A549 (cell line): ENCODE measurements at regions not wholly inside any gene's neighbourhood (a gene's known extent, or its start where the extent isn't known, plus 50 kb on each side); places are given as distances from the start of the nearest gene placed in this dataset.
"Not testable (repeated sequence)": the region's sequence is repeated elsewhere in the genome, so short reads cannot be mapped to it uniquely, and the experiment has no call there.

Experiments used
- ATAC-seq, 2 experiments: fragments of 200-7000 bp in 1 of 2; fragments of >200 bp in 1 of 2; cut with Nextera tagmentation in 1 of 2; cut with Tn5 transposase in 1 of 2; 3 replicates each; pipeline versions ENCODE4 v1.8.0 to v1.9.1; 2018 to 2020; ENCODE audit warnings: mild to moderate bottlenecking in 1 of 2, moderate library complexity in 1 of 2
- CTCF ChIA-PET: fragments of 300-600 bp; sonication (Branson Sonifier 250); formaldehyde crosslinking; extraction: SDS; loops from one replicate; lab custom pipeline; 2021; ENCODE audit warnings: antibody characterized with exemption, inconsistent platforms; lab: Yijun Ruan, JAX
- POLR2A ChIA-PET: fragments of 350-600 bp; formaldehyde crosslinking; extraction: SDS; loops from one replicate; lab custom pipeline; 2021; ENCODE audit warnings: antibody characterized with exemption, inconsistent platforms; lab: Yijun Ruan, JAX
- DNase-seq, 2 experiments: peaks; one replicate each; pipeline versions ENCODE4 v3.0.0 to v3.0.0-alpha.2; 2011 to 2016; ENCODE audit warnings: low read depth in 1 of 2, low spot score in 1 of 2
- FAIRE-seq: peaks from 2 replicates; lab custom pipeline; 2011; peaks lifted over from hg19 to GRCh38; lab: Jason Lieb, UNC
- H3K27ac ChIP-seq, 2 experiments: fragments of >200 bp; sonication (Bioruptor Twin); formaldehyde crosslinking; 3 replicates each; pipeline ENCODE4 v1.5.1; 2016 to 2017
- H3K4me1 ChIP-seq: fragments of >200 bp; sonication (Bioruptor Twin); formaldehyde crosslinking; 3 replicates; pipeline ENCODE4 v1.6.1; 2016
- H3K4me2 ChIP-seq: fragments of >200 bp; sonication (Bioruptor Twin); formaldehyde crosslinking; 3 replicates; pipeline ENCODE4 v1.6.1; 2016
- H3K4me3 ChIP-seq: fragments of >200 bp; sonication (Bioruptor Twin); formaldehyde crosslinking; 3 replicates; pipeline ENCODE4 v1.5.1; 2016
- H3K9me3 ChIP-seq: fragments of >200 bp; sonication (Bioruptor Twin); formaldehyde crosslinking; 3 replicates; pipeline ENCODE4 v1.6.1; 2016
- CEBPB ChIP-seq, 2 experiments: fragments of >200 bp in 1 of 2; sonication (Bioruptor Twin) in 1 of 2; formaldehyde crosslinking in 1 of 2; IDR thresholded peaks; 2 replicates each; pipeline ENCODE4 v1.6.1; 2012 to 2016
- CHD4 ChIP-seq: fragments of 200-600 bp; sonication (generic); IDR thresholded peaks from 2 replicates; pipeline ENCODE4 v1.6.1; 2016; ENCODE audit warnings: antibody characterized with exemption, mild to moderate bottlenecking, borderline replicate concordance
- ESRRA ChIP-seq: fragments of 150-350 bp; IDR thresholded peaks from 2 replicates; pipeline ENCODE4 v1.6.1; 2014; ENCODE audit warnings: mild to moderate bottlenecking, low read length, borderline replicate concordance
- FOSB ChIP-seq: fragments of 250-450 bp; sonication (Bioruptor Pico); IDR thresholded peaks from 2 replicates; pipeline ENCODE4 v1.5.0; 2020; ENCODE audit warnings: mild to moderate bottlenecking, moderate library complexity
- FOSL2 ChIP-seq, 2 experiments: fragments of 450-650 bp in 1 of 2; fragments of >200 bp in 1 of 2; sonication (Bioruptor Twin) in 1 of 2; formaldehyde crosslinking; IDR thresholded peaks; 2 replicates each; pipeline versions ENCODE4 v1.5.0 to v1.6.1; 2016 to 2020; ENCODE audit warnings: mild to moderate bottlenecking in 1 of 2, moderate library complexity in 1 of 2
- FOXS1 ChIP-seq: fragments of 250-450 bp; sonication (Bioruptor Pico); IDR thresholded peaks from 2 replicates; pipeline ENCODE4 v1.5.0; 2020; ENCODE audit warnings: mild to moderate bottlenecking, moderate library complexity
- GATA3 ChIP-seq: IDR thresholded peaks from 2 replicates; pipeline ENCODE4 v1.6.1; 2012; ENCODE audit warnings: borderline replicate concordance
- HDAC2 ChIP-seq: fragments of 200-600 bp; sonication (generic); IDR thresholded peaks from 2 replicates; pipeline ENCODE4 v1.6.1; 2016
- HOXA7 ChIP-seq: fragments of 250-450 bp; sonication (Bioruptor Pico); IDR thresholded peaks from 2 replicates; pipeline ENCODE4 v1.5.0; 2020; ENCODE audit warnings: mild to moderate bottlenecking, moderate library complexity
- HOXB13 ChIP-seq: fragments of 250-450 bp; sonication (Bioruptor Pico); IDR thresholded peaks from 2 replicates; pipeline ENCODE4 v1.5.0; 2020; ENCODE audit warnings: low read depth, mild to moderate bottlenecking, moderate library complexity
- JUN ChIP-seq, 2 experiments: fragments of >200 bp; sonication (Bioruptor Twin); formaldehyde crosslinking; IDR thresholded peaks; 2 replicates in 1 of 2; 3 replicates in 1 of 2; pipeline ENCODE4 v1.6.1; 2016 to 2017
- KDM1A ChIP-seq: fragments of 200-600 bp; sonication (generic); IDR thresholded peaks from 2 replicates; pipeline ENCODE4 v1.6.1; 2016; ENCODE audit warnings: low read depth, mild to moderate bottlenecking
- KDM5A ChIP-seq: fragments of 200-600 bp; sonication (generic); IDR thresholded peaks from 2 replicates; pipeline ENCODE4 v1.6.1; 2016; ENCODE audit warnings: antibody characterized with exemption, mild to moderate bottlenecking
- MAFK ChIP-seq: fragments of 450-650 bp; IDR thresholded peaks from 2 replicates; pipeline ENCODE4 v1.6.1; 2014; ENCODE audit not compliant: partially characterized antibody
- MYC ChIP-seq: IDR thresholded peaks from 2 replicates; pipeline ENCODE4 v1.6.1; 2012; ENCODE audit warnings: mild to moderate bottlenecking, inconsistent platforms, low read length, improper control_type of control experiment, borderline replicate concordance
- RAD21 ChIP-seq, 2 experiments: fragments of >200 bp in 1 of 2; sonication (Bioruptor Twin) in 1 of 2; formaldehyde crosslinking in 1 of 2; IDR thresholded peaks in 1 of 2; conservative IDR thresholded peaks in 1 of 2; 2 replicates in 1 of 2; 3 replicates in 1 of 2; pipeline ENCODE4 v1.6.1; 2012 to 2018; ENCODE audit warnings: inconsistent platforms in 1 of 2
- RARB ChIP-seq: fragments of 250-450 bp; sonication (Bioruptor Pico); IDR thresholded peaks from 2 replicates; pipeline ENCODE4 v1.8.0; 2021; ENCODE audit warnings: mild to moderate bottlenecking, moderate library complexity
- RNF2 ChIP-seq: fragments of 200-600 bp; sonication (generic); IDR thresholded peaks from 2 replicates; pipeline ENCODE4 v1.6.1; 2016; ENCODE audit warnings: low read depth, mild to moderate bottlenecking, antibody characterized with exemption, moderate library complexity, borderline replicate concordance
- SREBF2 ChIP-seq: fragments of 450-650 bp; IDR thresholded peaks from 2 replicates; pipeline ENCODE4 v1.6.1; 2014; ENCODE audit warnings: mild to moderate bottlenecking, moderate library complexity
- TFCP2L1 ChIP-seq: fragments of 250-450 bp; sonication (Bioruptor Pico); IDR thresholded peaks from 2 replicates; pipeline ENCODE4 v1.5.0; 2021; ENCODE audit warnings: mild to moderate bottlenecking
- ZFP36 ChIP-seq: fragments of 450-650 bp; IDR thresholded peaks from 2 replicates; pipeline ENCODE4 v1.6.1; 2014; ENCODE audit warnings: borderline replicate concordance; ENCODE audit not compliant: partially characterized antibody
- ZNF302 ChIP-seq: fragments of 250-450 bp; sonication (Bioruptor Pico); IDR thresholded peaks from 2 replicates; pipeline ENCODE4 v1.9.0; 2021; ENCODE audit warnings: inconsistent platforms, mild to moderate bottlenecking, moderate library complexity
- ZSCAN20 ChIP-seq: fragments of 250-450 bp; sonication (Bioruptor Pico); IDR thresholded peaks from 2 replicates; pipeline ENCODE4 v1.8.0; 2022; ENCODE audit warnings: mild to moderate bottlenecking, moderate library complexity
- WGBS: methylation state at CpG from one replicate; pipeline ENCODE4 v1.1.6; 2017; ENCODE audit errors: missing lambda C conversion rate; 5-methylcytosine and 5-hydroxymethylcytosine counted together
- TF ChIP-seq, protein P1 (sequence below): fragments of >200 bp; sonication (Bioruptor Twin); formaldehyde crosslinking; IDR thresholded peaks from 3 replicates; pipeline ENCODE4 v1.5.1; 2016
- TF ChIP-seq, protein P2 (sequence below): fragments of 200-600 bp; sonication (generic); IDR thresholded peaks from 2 replicates; pipeline ENCODE4 v1.6.1; 2016; ENCODE audit warnings: antibody characterized with exemption, mild to moderate bottlenecking, moderate library complexity
- TF ChIP-seq, protein P3 (sequence below): fragments of 250-450 bp; sonication (Bioruptor Pico); IDR thresholded peaks from 2 replicates; pipeline ENCODE4 v1.5.0; 2020; ENCODE audit warnings: low read depth, mild to moderate bottlenecking, moderate library complexity
- TF ChIP-seq, protein P4 (sequence below): fragments of >200 bp; sonication (Bioruptor Twin); formaldehyde crosslinking; IDR thresholded peaks from 3 replicates; pipeline ENCODE4 v1.6.1; 2016
- TF ChIP-seq, protein P5 (sequence below): fragments of >200 bp; sonication (Bioruptor Twin); formaldehyde crosslinking; IDR thresholded peaks from 2 replicates; pipeline ENCODE4 v1.6.1; 2016

DNA sequence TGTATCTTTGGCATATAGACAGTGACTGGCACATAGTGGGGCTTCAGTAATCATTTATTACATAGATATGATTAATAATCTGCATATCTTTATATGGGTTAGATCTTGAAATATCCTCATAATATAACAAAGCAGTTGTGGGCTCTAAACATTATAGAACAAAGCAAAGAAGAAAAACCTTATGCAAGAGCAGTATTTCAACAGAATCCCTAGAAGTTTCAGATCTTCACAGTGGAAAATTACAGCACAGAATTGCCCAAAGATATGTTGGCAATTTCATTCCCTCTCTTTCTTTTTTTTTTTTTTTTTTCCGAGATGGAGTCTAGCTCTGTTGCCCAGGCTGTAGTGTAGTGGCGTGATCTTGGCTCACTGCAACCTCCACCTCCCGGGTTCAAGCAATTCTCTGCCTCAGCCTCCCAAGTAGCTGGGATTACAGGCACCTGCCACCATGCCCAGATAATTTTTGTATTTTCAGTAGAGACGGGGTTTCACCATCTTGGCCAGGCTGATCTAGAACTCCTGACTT, 56.9 kb upstream of the PTPN12 start:
- H3K27ac ChIP-seq, result peak overlapping the region; percentile 85 to 93

DNA sequence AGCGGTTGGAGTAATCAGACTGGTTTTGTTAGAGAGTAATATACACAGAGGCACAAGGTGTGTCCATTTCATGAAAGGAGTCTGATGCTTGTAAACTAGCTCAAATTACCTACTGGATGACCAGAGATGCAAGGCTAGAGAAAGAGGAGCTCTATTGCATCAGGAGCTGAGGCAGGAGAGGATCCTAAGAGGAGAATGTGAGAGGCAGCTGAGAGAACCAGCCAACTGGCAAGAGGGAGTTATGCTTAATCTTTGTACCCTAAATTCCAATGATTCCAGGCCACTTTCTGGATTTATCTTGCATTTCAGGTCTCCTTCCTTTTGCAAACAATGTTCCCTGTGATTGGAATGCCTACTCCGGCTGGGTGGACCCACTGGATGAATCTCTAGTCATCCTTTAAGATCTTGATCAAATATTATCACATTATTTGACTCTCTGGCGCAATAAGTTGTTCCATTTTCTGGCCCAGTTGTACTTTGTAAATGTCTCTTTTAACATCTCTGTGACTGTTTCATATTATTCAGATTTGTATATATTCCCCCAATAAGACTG, 57.5 kb upstream of the PTPN12 start:
- Histone ChIP-seq H3K4me2 (peak overlapping the region; percentile 74), H3K4me3 (no peak overlapping the region; the same call in 2 of the 3 replicates), H3K27ac (peak overlapping the region; percentile 85 to 93), H3K9me3 (no peaks in the 10 kb centered on the region), H3K4me1 (peaks cover 66% of the 10 kb centered on the region)
- ChIA-PET POLR2A (interaction anchor here (0.9 to 2.3 kb wide), 5 partner anchors 24 to 64 kb away, joined by 3 to 22 read pairs (median 8); partner anchors contain the start of genes GSAP and PTPN12), CTCF (interaction anchor here (0.8 to 1.2 kb wide), 5 partner anchors 17 to 172 kb away, joined by 3 to 5 read pairs (median 3); no protein-coding TSS in a partner anchor)
- FAIRE-seq, result peak; percentile 94
- WGBS, result 14% methylated on average over 3 of the region's 3 CpGs
- DNase-seq, result peak; percentile 33 to 93
- peak; percentile 93 to 98 for ATAC-seq
- no peak for TF ChIP-seq MAFK
- no peak for TF ChIP-seq ESRRA
- no peak for TF ChIP-seq FOSB (CRISPR knock-in tag)
- no peak for TF ChIP-seq ZSCAN20 (CRISPR knock-in tag)
- no peak for TF ChIP-seq ZNF302 (CRISPR knock-in tag)
- TF ChIP-seq SREBF2, result no peak
- TF ChIP-seq CEBPB (IDR thresholded peaks at IDR 0.05), result peak; percentile 23 to 75; a peak in 3 of 4 replicates
- TF ChIP-seq HDAC2, result no peak
- TF ChIP-seq, protein P1, sequence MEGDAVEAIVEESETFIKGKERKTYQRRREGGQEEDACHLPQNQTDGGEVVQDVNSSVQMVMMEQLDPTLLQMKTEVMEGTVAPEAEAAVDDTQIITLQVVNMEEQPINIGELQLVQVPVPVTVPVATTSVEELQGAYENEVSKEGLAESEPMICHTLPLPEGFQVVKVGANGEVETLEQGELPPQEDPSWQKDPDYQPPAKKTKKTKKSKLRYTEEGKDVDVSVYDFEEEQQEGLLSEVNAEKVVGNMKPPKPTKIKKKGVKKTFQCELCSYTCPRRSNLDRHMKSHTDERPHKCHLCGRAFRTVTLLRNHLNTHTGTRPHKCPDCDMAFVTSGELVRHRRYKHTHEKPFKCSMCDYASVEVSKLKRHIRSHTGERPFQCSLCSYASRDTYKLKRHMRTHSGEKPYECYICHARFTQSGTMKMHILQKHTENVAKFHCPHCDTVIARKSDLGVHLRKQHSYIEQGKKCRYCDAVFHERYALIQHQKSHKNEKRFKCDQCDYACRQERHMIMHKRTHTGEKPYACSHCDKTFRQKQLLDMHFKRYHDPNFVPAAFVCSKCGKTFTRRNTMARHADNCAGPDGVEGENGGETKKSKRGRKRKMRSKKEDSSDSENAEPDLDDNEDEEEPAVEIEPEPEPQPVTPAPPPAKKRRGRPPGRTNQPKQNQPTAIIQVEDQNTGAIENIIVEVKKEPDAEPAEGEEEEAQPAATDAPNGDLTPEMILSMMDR, result no peak
- TF ChIP-seq FOXS1 (CRISPR knock-in tag), result no peak
- peak; percentile 65 for TF ChIP-seq GATA3
- no peak for TF ChIP-seq RARB
- TF ChIP-seq KDM1A, result no peak
- TF ChIP-seq HOXB13 (CRISPR knock-in tag), result no peak
- TF ChIP-seq, protein P2, sequence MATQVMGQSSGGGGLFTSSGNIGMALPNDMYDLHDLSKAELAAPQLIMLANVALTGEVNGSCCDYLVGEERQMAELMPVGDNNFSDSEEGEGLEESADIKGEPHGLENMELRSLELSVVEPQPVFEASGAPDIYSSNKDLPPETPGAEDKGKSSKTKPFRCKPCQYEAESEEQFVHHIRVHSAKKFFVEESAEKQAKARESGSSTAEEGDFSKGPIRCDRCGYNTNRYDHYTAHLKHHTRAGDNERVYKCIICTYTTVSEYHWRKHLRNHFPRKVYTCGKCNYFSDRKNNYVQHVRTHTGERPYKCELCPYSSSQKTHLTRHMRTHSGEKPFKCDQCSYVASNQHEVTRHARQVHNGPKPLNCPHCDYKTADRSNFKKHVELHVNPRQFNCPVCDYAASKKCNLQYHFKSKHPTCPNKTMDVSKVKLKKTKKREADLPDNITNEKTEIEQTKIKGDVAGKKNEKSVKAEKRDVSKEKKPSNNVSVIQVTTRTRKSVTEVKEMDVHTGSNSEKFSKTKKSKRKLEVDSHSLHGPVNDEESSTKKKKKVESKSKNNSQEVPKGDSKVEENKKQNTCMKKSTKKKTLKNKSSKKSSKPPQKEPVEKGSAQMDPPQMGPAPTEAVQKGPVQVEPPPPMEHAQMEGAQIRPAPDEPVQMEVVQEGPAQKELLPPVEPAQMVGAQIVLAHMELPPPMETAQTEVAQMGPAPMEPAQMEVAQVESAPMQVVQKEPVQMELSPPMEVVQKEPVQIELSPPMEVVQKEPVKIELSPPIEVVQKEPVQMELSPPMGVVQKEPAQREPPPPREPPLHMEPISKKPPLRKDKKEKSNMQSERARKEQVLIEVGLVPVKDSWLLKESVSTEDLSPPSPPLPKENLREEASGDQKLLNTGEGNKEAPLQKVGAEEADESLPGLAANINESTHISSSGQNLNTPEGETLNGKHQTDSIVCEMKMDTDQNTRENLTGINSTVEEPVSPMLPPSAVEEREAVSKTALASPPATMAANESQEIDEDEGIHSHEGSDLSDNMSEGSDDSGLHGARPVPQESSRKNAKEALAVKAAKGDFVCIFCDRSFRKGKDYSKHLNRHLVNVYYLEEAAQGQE, result no peak
- no peak for TF ChIP-seq TFCP2L1 (CRISPR knock-in tag)
- TF ChIP-seq ZFP36, result no peak
- TF ChIP-seq HOXA7 (CRISPR knock-in tag), result no peak
- TF ChIP-seq KDM5A, result no peak
- TF ChIP-seq RNF2, result no peak
- TF ChIP-seq, protein P3, sequence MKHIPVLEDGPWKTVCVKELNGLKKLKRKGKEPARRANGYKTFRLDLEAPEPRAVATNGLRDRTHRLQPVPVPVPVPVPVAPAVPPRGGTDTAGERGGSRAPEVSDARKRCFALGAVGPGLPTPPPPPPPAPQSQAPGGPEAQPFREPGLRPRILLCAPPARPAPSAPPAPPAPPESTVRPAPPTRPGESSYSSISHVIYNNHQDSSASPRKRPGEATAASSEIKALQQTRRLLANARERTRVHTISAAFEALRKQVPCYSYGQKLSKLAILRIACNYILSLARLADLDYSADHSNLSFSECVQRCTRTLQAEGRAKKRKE (CRISPR knock-in tag), result no peak
- peak in 1 of 2 experiments; percentile 60; a peak in 3 of 5 replicates for TF ChIP-seq RAD21 (conservative IDR thresholded peaks at IDR 0.05 in 1 of 2, IDR thresholded peaks at IDR 0.05 in 1 of 2)
- no peak for TF ChIP-seq CHD4
- TF ChIP-seq MYC, result no peak
- TF ChIP-seq, protein P4, sequence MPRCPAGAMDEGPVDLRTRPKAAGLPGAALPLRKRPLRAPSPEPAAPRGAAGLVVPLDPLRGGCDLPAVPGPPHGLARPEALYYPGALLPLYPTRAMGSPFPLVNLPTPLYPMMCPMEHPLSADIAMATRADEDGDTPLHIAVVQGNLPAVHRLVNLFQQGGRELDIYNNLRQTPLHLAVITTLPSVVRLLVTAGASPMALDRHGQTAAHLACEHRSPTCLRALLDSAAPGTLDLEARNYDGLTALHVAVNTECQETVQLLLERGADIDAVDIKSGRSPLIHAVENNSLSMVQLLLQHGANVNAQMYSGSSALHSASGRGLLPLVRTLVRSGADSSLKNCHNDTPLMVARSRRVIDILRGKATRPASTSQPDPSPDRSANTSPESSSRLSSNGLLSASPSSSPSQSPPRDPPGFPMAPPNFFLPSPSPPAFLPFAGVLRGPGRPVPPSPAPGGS, result peak; percentile 92
- peak; percentile 29; the same call in 1 of the 2 replicates for TF ChIP-seq FOSL2 (IDR thresholded peaks at IDR 0.05)
- TF ChIP-seq FOSL2 (CRISPR knock-in tag; IDR thresholded peaks at IDR 0.05), result peak; percentile 56

More for the DNA sequence above, 56.9 kb upstream of the PTPN12 start:
- Histone ChIP-seq H3K4me2 (peak overlapping the region; percentile 74), H3K4me1 (peaks cover 67% of the 10 kb centered on the region)
- POLR2A ChIA-PET, result interaction anchor here (0.9 to 2.3 kb wide), 4 partner anchors 25 to 60 kb away, joined by 4 to 22 read pairs (median 10); partner anchors contain the start of gene PTPN12
- not testable (repeated sequence) for FAIRE-seq, H3K4me3 ChIP-seq, H3K9me3 ChIP-seq
- CTCF ChIA-PET, result interaction anchor here (0.9 to 1.2 kb wide), 2 partner anchors 36 to 148 kb away, joined by 3 to 5 read pairs; no protein-coding TSS in a partner anchor
- peak in 1 of 2 experiments; percentile 46 for DNase-seq
- TF ChIP-seq CEBPB (IDR thresholded peaks at IDR 0.05) (peak in 1 of 2 experiments; percentile 82; a peak in 2 of 4 replicates), JUN (IDR thresholded peaks at IDR 0.05) (peak in 1 of 2 experiments; percentile 43; a peak in 1 of 5 replicates)
- TF ChIP-seq, protein P5, sequence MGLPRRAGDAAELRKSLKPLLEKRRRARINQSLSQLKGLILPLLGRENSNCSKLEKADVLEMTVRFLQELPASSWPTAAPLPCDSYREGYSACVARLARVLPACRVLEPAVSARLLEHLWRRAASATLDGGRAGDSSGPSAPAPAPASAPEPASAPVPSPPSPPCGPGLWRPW, result peak; percentile 74; the same call in 1 of the 2 replicates
- ATAC-seq, result peak; percentile 5 to 45; a peak in 3 of 6 replicates
- WGBS, result 60% methylated on average over 4 of the region's 4 CpGs
